ENCODE measurements at regions not wholly inside any gene's neighbourhood (a gene's known extent, or its start where the extent isn't known, plus 50 kb on each side); places are given as distances from the start of the nearest gene placed in this dataset.

DNA sequence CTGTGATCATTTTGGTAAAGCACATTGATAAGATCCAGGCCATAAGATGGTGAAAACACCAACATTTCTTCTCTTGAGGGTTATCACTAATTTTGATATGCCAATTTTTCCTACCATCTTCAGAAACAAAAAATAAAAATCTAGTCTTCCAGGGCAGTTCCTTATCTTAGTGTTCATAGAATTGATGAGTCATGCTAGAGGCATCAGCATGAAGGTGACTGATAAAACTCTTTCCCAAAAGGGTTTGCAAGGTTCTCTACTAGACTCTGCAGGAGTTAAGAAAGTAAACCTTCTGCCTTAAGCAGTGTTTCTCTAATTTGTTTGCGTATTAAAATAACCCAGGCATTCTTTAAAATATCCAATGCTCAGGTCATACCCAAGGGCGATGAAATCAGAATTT is 483.1 kb upstream of the CNTNAP2 start:
- intact Hi-C loops (cut with DNase I), result no loop called here
- no peaks in the 10 kb centered on the region for H3K36me3 ChIP-seq
- no peak for DNase-seq
- no peaks in the 10 kb centered on the region for H3K4me1 ChIP-seq (ENCODE audit: insufficient read depth)
- no peak overlapping the region for H3K27ac ChIP-seq
- 45 to 67% (median 45%) methylated on average over 2 of the region's 2 CpGs for WGBS, 3 donors
- H3K27me3 ChIP-seq, result no peaks in the 10 kb centered on the region
- TF ChIP-seq EP300 (IDR thresholded peaks at IDR 0.05), result no peak
- TF ChIP-seq, protein P1, sequence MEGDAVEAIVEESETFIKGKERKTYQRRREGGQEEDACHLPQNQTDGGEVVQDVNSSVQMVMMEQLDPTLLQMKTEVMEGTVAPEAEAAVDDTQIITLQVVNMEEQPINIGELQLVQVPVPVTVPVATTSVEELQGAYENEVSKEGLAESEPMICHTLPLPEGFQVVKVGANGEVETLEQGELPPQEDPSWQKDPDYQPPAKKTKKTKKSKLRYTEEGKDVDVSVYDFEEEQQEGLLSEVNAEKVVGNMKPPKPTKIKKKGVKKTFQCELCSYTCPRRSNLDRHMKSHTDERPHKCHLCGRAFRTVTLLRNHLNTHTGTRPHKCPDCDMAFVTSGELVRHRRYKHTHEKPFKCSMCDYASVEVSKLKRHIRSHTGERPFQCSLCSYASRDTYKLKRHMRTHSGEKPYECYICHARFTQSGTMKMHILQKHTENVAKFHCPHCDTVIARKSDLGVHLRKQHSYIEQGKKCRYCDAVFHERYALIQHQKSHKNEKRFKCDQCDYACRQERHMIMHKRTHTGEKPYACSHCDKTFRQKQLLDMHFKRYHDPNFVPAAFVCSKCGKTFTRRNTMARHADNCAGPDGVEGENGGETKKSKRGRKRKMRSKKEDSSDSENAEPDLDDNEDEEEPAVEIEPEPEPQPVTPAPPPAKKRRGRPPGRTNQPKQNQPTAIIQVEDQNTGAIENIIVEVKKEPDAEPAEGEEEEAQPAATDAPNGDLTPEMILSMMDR (IDR thresholded peaks at IDR 0.05), result no peak
- TF ChIP-seq POLR2A (IDR thresholded peaks at IDR 0.05), result no peak
- H3K9me3 ChIP-seq, result no peaks in the 10 kb centered on the region
- H3K4me3 ChIP-seq, result no peak overlapping the region

DNA sequence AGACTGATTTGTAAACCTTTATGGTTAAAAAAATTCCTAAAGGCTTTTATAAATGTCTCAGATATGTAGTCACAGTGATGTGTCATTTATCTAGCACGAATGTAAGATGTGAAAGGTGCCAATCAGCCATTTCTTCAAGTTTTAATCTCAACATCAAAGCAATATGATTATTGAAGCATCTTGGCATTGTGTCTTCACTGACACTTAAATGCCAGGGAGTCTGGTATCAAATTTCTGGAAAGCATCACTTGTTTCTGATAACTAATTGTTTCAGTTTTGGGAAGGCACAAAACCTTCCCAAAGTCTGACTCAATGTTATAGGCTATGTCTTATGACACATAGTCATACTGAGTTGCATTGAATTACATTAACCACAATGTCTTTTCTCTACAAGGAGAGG is 492.0 kb upstream of the CNTNAP2 start:
- Histone ChIP-seq H3K4me3 (no peak overlapping the region), H3K4me1 (ENCODE audit: insufficient read depth) (no peaks in the 10 kb centered on the region), H3K36me3 (no peaks in the 10 kb centered on the region), H3K27ac (no peak overlapping the region), H3K9me3 (no peaks in the 10 kb centered on the region), H3K27me3 (no peaks in the 10 kb centered on the region)
- intact Hi-C loops (cut with DNase I), result no loop called here
- no peak for DNase-seq
- TF ChIP-seq POLR2A (IDR thresholded peaks at IDR 0.05) (no peak), EP300 (IDR thresholded peaks at IDR 0.05) (no peak)
- TF ChIP-seq, protein P1 (IDR thresholded peaks at IDR 0.05), result no peak
- WGBS, 3 donors, result 86 to 94% (median 88%) methylated on average over 1 of the region's 1 CpG

- Histone ChIP-seq H3K27ac (no peak overlapping the region), H3K9me3 (no peaks in the 10 kb centered on the region), H3K27me3 (no peaks in the 10 kb centered on the region), H3K4me3 (no peak overlapping the region), H3K36me3 (no peaks in the 10 kb centered on the region), H3K4me1 (ENCODE audit: insufficient read depth) (no peaks in the 10 kb centered on the region)
- intact Hi-C loops (cut with DNase I), result no loop called here
- TF ChIP-seq EP300 (IDR thresholded peaks at IDR 0.05), result no peak
- TF ChIP-seq POLR2A (IDR thresholded peaks at IDR 0.05), result no peak
- TF ChIP-seq, protein P1 (IDR thresholded peaks at IDR 0.05), result no peak
- WGBS, 3 donors, result 78 to 89% (median 83%) methylated on average over 5 of the region's 5 CpGs
- DNase-seq, result no peak
Measured at GRCh38 chr7:145605963-145606362, 510.6 kb upstream of the CNTNAP2 start.

DNA sequence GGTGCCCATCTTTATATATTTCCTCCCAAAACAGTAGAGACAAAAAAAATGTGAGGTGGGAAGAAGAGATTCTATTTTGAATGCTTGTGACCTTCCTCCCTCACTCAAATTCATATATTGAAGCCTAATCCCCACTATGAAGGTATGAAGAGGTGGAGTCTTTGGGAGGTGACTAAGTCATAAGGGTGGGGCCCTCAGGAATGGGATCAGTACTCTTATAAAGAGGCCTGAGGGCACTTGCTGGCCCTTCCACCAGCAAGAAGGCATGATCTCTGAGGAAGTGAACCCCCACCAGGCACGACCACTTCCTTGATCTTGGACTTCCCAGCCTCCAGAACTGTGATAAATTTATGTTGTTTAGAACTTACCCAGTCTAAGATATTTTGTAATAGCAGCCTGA is 517.2 kb upstream of the CNTNAP2 start:
- 38 to 73% (median 48%) methylated on average over 1 of the region's 1 CpG for WGBS, 3 donors
- H3K4me3 ChIP-seq, result no peak overlapping the region
- no peaks in the 10 kb centered on the region for H3K9me3 ChIP-seq
- H3K36me3 ChIP-seq, result no peaks in the 10 kb centered on the region
- H3K27ac ChIP-seq, result no peak overlapping the region
- intact Hi-C loops (cut with DNase I), result no loop called here
- H3K27me3 ChIP-seq, result no peaks in the 10 kb centered on the region
- H3K4me1 ChIP-seq (ENCODE audit: insufficient read depth), result no peaks in the 10 kb centered on the region
- TF ChIP-seq POLR2A (IDR thresholded peaks at IDR 0.05) (no peak), EP300 (IDR thresholded peaks at IDR 0.05) (no peak)
- TF ChIP-seq, protein P1 (IDR thresholded peaks at IDR 0.05), result no peak
- no peak for DNase-seq

DNA sequence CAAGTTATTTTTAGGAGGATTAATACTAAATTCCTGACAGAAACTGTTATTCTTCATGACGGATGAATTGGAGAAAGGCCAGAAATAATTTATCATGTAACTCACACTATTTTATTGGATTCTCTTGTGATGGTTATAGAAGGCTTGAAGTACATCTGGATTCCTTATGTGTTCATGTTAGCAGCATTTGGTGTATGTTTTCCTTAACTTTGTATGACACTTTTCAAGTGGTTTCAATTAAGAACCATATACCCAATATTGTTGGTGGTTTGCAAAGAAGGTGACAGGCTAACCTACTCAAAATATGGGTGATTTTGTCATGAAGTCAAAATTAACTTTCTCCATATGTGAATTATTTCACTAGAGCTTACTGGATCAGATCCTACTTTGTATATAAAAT is 532.2 kb upstream of the CNTNAP2 start:
- DNase-seq, result no peak
- Histone ChIP-seq H3K9me3 (no peaks in the 10 kb centered on the region), H3K27me3 (no peaks in the 10 kb centered on the region), H3K4me3 (no peak overlapping the region), H3K27ac (no peak overlapping the region), H3K4me1 (ENCODE audit: insufficient read depth) (no peaks in the 10 kb centered on the region), H3K36me3 (no peaks in the 10 kb centered on the region)
- TF ChIP-seq EP300 (IDR thresholded peaks at IDR 0.05) (no peak), POLR2A (IDR thresholded peaks at IDR 0.05) (no peak)
- TF ChIP-seq, protein P1 (IDR thresholded peaks at IDR 0.05), result no peak
- intact Hi-C loops (cut with DNase I), result no loop called here
- WGBS, 3 donors, result 32 to 38% (median 36%) methylated on average over 1 of the region's 1 CpG
